ENCODE measurements at regions not wholly inside any gene's neighbourhood (a gene's known extent, or its start where the extent isn't known, plus 50 kb on each side); places are given as distances from the start of the nearest gene placed in this dataset.

GRCh38 chr4:4596720-4597119 is 54.9 kb upstream of the STX18 start:
- TF ChIP-seq CTCF (IDR thresholded peaks at IDR 0.05; ENCODE audit: low read depth, low read length), result no peak
- DNase-seq (ENCODE audit: extremely low read depth, low read depth), result no peak

GRCh38 chr4:4595252-4595651 is 53.4 kb upstream of the STX18 start:
- DNase-seq (ENCODE audit: extremely low read depth, low read depth), result no peak
- TF ChIP-seq CTCF (IDR thresholded peaks at IDR 0.05; ENCODE audit: low read depth, low read length), result no peak

- no peak for DNase-seq (ENCODE audit: extremely low read depth, low read depth)
- no peak for TF ChIP-seq CTCF (IDR thresholded peaks at IDR 0.05; ENCODE audit: low read depth, low read length)
Measured at GRCh38 chr4:4594285-4594920, 52.6 kb upstream of the STX18 start.

GRCh38 chr4:4593596-4594284 is 51.9 kb upstream of the STX18 start:
- TF ChIP-seq CTCF (IDR thresholded peaks at IDR 0.05; ENCODE audit: low read depth, low read length), result no peak
- no peak for DNase-seq (ENCODE audit: extremely low read depth, low read depth)

GRCh38 chr4:4592414-4592813 is 50.6 kb upstream of the STX18 start:
- DNase-seq (ENCODE audit: extremely low read depth, low read depth), result no peak
- no peak for TF ChIP-seq CTCF (IDR thresholded peaks at IDR 0.05; ENCODE audit: low read depth, low read length)
